Skeletal muscle cell (primary cell): ENCODE measurements at regions not wholly inside any gene's neighbourhood (a gene's known extent, or its start where the extent isn't known, plus 50 kb on each side); places are given as distances from the start of the nearest gene placed in this dataset.
A peak's percentile ranks its signal among the peaks of the same experiment; 100 is the strongest.

Experiments
- DNase-seq: peaks from one replicate; pipeline ENCODE4 v3.0.0-alpha.2; 2010; ENCODE audit warnings: low read depth
- H3K4me3 ChIP-seq: 2 replicates; pipeline ENCODE4 v1.5.1; 2011; ENCODE audit warnings: low read depth, mild to moderate bottlenecking, control low read depth, low read length, moderate library complexity

- DNase-seq: no peak
- H3K4me3 ChIP-seq: no peak overlapping the region
Measured at GRCh38 chr2:41985573-41986095, 62.2 kb upstream of the PKDCC start.

GRCh38 chr2:41989501-41990180 lies 58.2 kb upstream of the PKDCC start:
- DNase-seq: no peak

GRCh38 chr2:41990245-41990644 lies 57.6 kb upstream of the PKDCC start:
- H3K4me3 ChIP-seq: no peak overlapping the region
- no peak for DNase-seq

More at GRCh38 chr2:41989501-41990180, 58.2 kb upstream of the PKDCC start:
- H3K4me3 ChIP-seq: no peak overlapping the region

GRCh38 chr2:41990688-41991087 lies 57.1 kb upstream of the PKDCC start:
- H3K4me3 ChIP-seq: no peak overlapping the region
- peak; percentile 36 for DNase-seq

- no peak overlapping the region for H3K4me3 ChIP-seq
- DNase-seq: no peak
Measured at GRCh38 chr2:41992056-41992642, 55.7 kb upstream of the PKDCC start.

- no peak for DNase-seq
- H3K4me3 ChIP-seq: no peak overlapping the region
Measured at GRCh38 chr2:41992671-41993434, 55.0 kb upstream of the PKDCC start.

- DNase-seq: no peak
- H3K4me3 ChIP-seq: no peak overlapping the region
Measured at GRCh38 chr2:41993435-41993925, 54.3 kb upstream of the PKDCC start.

GRCh38 chr2:41994233-41994637 lies 53.6 kb upstream of the PKDCC start:
- H3K4me3 ChIP-seq: no peak overlapping the region
- peak; percentile 24 for DNase-seq

- no peak for DNase-seq
- no peak overlapping the region for H3K4me3 ChIP-seq
Measured at GRCh38 chr2:41994661-41995060, 53.2 kb upstream of the PKDCC start.

- DNase-seq: no peak
- no peak overlapping the region for H3K4me3 ChIP-seq
Measured at GRCh38 chr2:41997561-41997960, 50.3 kb upstream of the PKDCC start.
